Type B pancreatic cell (in vitro differentiated cells): ENCODE measurements at regions not wholly inside any gene's neighbourhood (a gene's known extent, or its start where the extent isn't known, plus 50 kb on each side); places are given as distances from the start of the nearest gene placed in this dataset.

Source experiments
- DNase-seq: peaks from one replicate; pipeline ENCODE4 v3.0.0; 2021; ENCODE audit warnings: mixed read lengths; ENCODE audit not compliant: unreplicated experiment; ENCODE audit errors: extremely low spot score
- H3K27ac Mint-ChIP-seq: 2 replicates; pipeline ENCODE4 v1.8.0; 2021; ENCODE audit warnings: mild to moderate bottlenecking, mixed read lengths
- H3K27me3 Mint-ChIP-seq: 2 replicates; pipeline ENCODE4 v1.8.0; 2021; ENCODE audit warnings: mixed read lengths
- H3K36me3 Mint-ChIP-seq: 2 replicates; pipeline ENCODE4 v1.8.0; 2021; ENCODE audit warnings: mixed read lengths
- H3K4me1 Mint-ChIP-seq: one replicate; pipeline ENCODE4 v1.8.0; 2021; ENCODE audit warnings: mixed read lengths; ENCODE audit not compliant: unreplicated experiment
- H3K4me3 Mint-ChIP-seq: 2 replicates; pipeline ENCODE4 v1.8.0; 2021; ENCODE audit warnings: mild to moderate bottlenecking, mixed read lengths
- H3K9me3 Mint-ChIP-seq: 2 replicates; pipeline ENCODE4 v1.8.0; 2021; ENCODE audit warnings: mixed read lengths
- CTCF ChIP-seq: fragments of 200-600 bp; sonication (generic); conservative IDR thresholded peaks from 2 replicates; pipeline ENCODE4 v1.5.0; 2021; ENCODE audit warnings: antibody characterized with exemption, mild to moderate bottlenecking

GRCh38 chr16:62832214-62832613 lies 796.0 kb upstream of the CDH8 start:
- peaks cover 3% of the 10 kb centered on the region for H3K4me1 Mint-ChIP-seq
- no peak overlapping the region for H3K4me3 Mint-ChIP-seq
- no peaks in the 10 kb centered on the region for H3K27me3 Mint-ChIP-seq
- H3K9me3 Mint-ChIP-seq, result no peaks in the 10 kb centered on the region
- TF ChIP-seq CTCF, result no peak
- no peak for DNase-seq
- H3K27ac Mint-ChIP-seq, result no peak overlapping the region
- no peaks in the 10 kb centered on the region for H3K36me3 Mint-ChIP-seq

- no peaks in the 10 kb centered on the region for H3K36me3 Mint-ChIP-seq
- H3K27ac Mint-ChIP-seq, result no peak overlapping the region
- DNase-seq, result no peak
- H3K9me3 Mint-ChIP-seq, result no peaks in the 10 kb centered on the region
- H3K27me3 Mint-ChIP-seq, result no peaks in the 10 kb centered on the region
- peaks cover 3% of the 10 kb centered on the region for H3K4me1 Mint-ChIP-seq
- no peak for TF ChIP-seq CTCF
- no peak overlapping the region for H3K4me3 Mint-ChIP-seq
Observed at GRCh38 chr16:62831235-62831850, 795.1 kb upstream of the CDH8 start.

GRCh38 chr16:62829607-62830006 lies 793.4 kb upstream of the CDH8 start:
- no peak for TF ChIP-seq CTCF
- no peaks in the 10 kb centered on the region for H3K36me3 Mint-ChIP-seq
- no peaks in the 10 kb centered on the region for H3K27me3 Mint-ChIP-seq
- no peak for DNase-seq
- H3K9me3 Mint-ChIP-seq, result no peaks in the 10 kb centered on the region
- H3K4me1 Mint-ChIP-seq, result peaks cover 3% of the 10 kb centered on the region
- no peak overlapping the region for H3K27ac Mint-ChIP-seq
- no peak overlapping the region for H3K4me3 Mint-ChIP-seq

GRCh38 chr16:62829084-62829483 lies 792.8 kb upstream of the CDH8 start:
- no peak for TF ChIP-seq CTCF
- Mint-ChIP-seq H3K27ac (no peak overlapping the region), H3K36me3 (no peaks in the 10 kb centered on the region), H3K4me3 (no peak overlapping the region), H3K4me1 (peaks cover 3% of the 10 kb centered on the region), H3K9me3 (no peaks in the 10 kb centered on the region), H3K27me3 (peaks cover 3% of the 10 kb centered on the region)
- no peak for DNase-seq

GRCh38 chr16:62821824-62822223 lies 785.6 kb upstream of the CDH8 start:
- H3K27ac Mint-ChIP-seq, result no peak overlapping the region
- H3K4me1 Mint-ChIP-seq, result peaks cover 11% of the 10 kb centered on the region
- TF ChIP-seq CTCF, result no peak
- H3K36me3 Mint-ChIP-seq, result no peaks in the 10 kb centered on the region
- H3K4me3 Mint-ChIP-seq, result no peak overlapping the region
- DNase-seq, result no peak
- H3K9me3 Mint-ChIP-seq, result no peaks in the 10 kb centered on the region
- peaks cover 10% of the 10 kb centered on the region for H3K27me3 Mint-ChIP-seq
